GM20000 (cell line): ENCODE measurements at regions not wholly inside any gene's neighbourhood (a gene's known extent, or its start where the extent isn't known, plus 50 kb on each side); places are given as distances from the start of the nearest gene placed in this dataset.
"Not testable (repeated sequence)": the region's sequence is repeated elsewhere in the genome, so short reads cannot be mapped to it uniquely, and the experiment has no call there.

Experiments used
- DNase-seq: peaks from one replicate; pipeline ENCODE4 v3.0.0; 2012; ENCODE audit warnings: low spot score
- CTCF ChIP-seq: IDR thresholded peaks from 2 replicates; pipeline ENCODE4 v1.5.1; 2012; ENCODE audit warnings: mild to moderate bottlenecking, control low read depth; ENCODE audit errors: extremely low read depth, missing control alignments

GRCh38 chr6:74731204-74731603 is 474.6 kb downstream of the COL12A1 start:
- DNase-seq: no peak
- TF ChIP-seq CTCF: no peak

GRCh38 chr6:74720923-74721322 is 484.9 kb downstream of the COL12A1 start:
- no peak for DNase-seq
- TF ChIP-seq CTCF: no peak

- DNase-seq: no peak
- TF ChIP-seq CTCF: no peak
Measured at GRCh38 chr6:74717591-74717990, 488.3 kb downstream of the COL12A1 start.

- DNase-seq: no peak
- TF ChIP-seq CTCF: no peak
Measured at GRCh38 chr6:74715355-74716085, 490.3 kb downstream of the COL12A1 start.

GRCh38 chr6:74713941-74714340 is 491.9 kb downstream of the COL12A1 start:
- TF ChIP-seq CTCF: no peak
- no peak for DNase-seq

DNA sequence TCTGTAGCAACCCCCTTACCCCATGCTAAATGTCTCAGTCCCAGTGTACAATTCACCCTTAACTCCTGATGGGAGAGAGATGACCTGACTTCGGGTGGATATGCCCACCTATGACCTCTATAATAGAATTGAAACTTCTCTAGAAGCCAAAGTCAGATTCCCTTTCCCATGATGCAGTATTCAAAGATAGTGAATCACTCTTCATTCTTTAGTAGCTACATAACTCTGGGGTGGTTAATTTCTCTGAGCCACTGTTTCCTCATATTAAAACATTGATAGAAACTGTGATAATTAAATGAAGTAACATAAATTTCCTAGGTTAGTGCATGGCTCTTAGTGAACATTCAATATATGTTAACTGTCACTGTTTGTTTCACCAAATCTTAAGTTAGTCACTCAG is 500.4 kb downstream of the COL12A1 start:
- DNase-seq: no peak
- TF ChIP-seq CTCF: no peak

DNA sequence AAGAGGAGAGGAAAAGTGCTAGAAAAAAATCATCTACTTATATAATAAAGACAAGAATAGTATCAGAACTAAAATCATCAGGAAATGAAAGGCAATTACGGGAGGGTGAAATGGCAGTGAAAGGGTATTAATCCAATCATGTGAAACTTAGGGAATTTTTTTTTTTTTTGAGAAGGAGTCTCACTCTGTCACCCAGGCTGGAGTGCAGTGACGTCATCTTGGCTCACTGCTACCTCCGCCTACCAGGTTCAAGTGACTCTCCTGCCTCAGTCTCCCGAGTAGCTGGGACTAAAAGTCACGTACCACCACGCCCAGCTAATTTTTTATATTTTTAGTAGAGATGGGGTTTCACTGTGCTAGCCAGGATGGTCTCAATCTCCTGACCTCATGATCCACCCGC is 501.3 kb downstream of the COL12A1 start:
- not testable (repeated sequence) for DNase-seq

DNA sequence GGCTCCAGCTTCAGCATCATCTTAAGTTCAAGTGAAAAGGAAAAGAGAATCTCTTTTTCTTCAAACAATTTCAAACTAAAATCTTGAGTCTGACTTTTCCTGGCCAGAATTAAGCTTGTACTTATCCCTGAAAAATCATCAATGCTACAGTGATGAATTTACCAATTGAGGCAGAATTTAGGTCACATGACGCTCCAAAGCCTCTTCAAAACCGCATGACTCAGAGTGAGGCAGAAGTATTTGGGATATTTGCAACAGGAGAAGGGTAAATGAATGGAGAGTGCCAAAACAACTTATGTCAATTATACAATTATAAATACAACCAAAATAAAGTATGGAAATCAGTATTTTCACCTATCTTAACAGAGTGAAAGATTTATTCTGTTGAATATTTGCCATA is 515.5 kb downstream of the COL12A1 start:
- no peak for TF ChIP-seq CTCF
- DNase-seq: no peak
